GM18867 (cell line): ENCODE measurements at regions not wholly inside any gene's neighbourhood (a gene's known extent, or its start where the extent isn't known, plus 50 kb on each side); places are given as distances from the start of the nearest gene placed in this dataset.
"Not testable (repeated sequence)": the region's sequence is repeated elsewhere in the genome, so short reads cannot be mapped to it uniquely, and the experiment has no call there.

Source experiments
- ATAC-seq: cut with Tn5 transposase; IDR thresholded peaks from one replicate; pipeline ENCODE4 v1.9.1; 2021; ENCODE audit warnings: mild to moderate bottlenecking, moderate library complexity; ENCODE audit not compliant: unreplicated experiment

DNA sequence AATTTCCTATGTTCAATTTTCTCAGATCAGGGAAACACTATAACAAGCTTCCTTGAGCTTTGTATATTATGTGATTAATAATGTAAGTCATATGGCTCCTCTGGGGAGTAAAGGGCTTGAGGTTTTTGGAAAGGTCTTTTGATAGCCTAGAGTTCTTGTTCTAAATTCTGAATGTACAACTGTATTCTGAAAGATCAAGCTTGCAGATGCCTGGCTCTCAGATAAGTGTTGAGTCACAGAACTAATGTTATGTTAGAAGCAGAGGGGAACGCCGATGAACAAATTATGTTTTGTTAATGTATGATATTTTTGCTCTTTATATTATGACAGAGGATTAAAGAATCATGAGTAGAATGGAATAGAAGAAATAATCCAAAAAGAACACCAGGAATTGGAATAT, 170.1 kb downstream of the RPRM start:
- no peak for ATAC-seq

DNA sequence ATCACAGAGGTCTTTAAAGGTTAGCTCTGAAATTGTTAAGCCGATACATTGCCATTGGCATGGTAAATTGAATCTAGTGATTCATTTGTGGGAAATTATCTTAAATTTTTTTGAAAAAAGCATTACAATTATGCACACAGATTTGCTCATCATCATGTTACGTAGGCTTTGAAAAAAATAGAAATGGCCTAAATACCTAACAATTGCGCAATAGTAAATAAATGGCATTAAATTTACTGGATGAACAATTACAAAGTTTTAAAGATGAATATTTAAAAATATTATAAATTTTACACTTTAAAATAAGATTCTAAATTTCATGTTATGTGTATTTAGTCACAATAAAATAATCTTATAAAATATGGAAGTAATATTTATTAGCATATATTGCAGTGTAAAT, 171.3 kb downstream of the RPRM start:
- ATAC-seq: no peak

DNA sequence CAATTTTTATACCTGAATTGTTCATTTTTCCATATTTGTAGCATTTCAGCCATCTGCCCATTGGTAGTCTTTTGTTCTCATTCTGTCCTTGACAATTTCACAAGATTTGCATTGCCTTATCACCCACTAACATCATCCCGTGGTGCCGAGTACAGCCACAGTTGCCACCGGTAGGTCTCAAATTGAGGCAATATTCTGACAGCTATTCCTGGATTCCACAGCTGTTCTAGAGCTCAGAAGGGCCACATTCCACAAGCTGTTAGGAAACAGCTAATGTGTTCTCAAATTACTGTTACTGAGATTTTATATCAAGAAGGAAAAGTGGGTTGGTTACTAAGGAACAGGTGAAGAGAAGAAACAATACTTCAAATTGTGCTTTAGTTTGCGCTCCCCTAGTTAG, 178.8 kb downstream of the RPRM start:
- no peak for ATAC-seq

DNA sequence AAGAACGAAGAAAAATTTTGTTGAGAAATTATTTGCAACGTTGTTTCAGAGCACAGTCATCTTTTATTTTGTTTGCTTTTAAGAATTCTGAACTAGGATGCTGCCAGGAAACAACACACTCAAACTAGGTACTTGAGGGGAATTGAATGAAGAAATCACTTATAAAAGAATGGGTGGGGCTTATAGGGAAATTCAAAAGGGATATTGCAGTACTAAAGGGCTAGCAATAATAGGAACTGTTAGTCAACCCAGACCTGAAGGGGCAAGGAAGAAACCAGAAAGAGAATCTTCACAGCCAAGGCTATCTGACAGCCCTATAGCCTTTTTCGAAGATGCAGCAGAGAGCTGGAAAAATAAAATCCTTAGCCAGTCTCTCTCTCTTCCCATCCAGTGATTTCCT, 179.3 kb downstream of the RPRM start:
- ATAC-seq: no peak

DNA sequence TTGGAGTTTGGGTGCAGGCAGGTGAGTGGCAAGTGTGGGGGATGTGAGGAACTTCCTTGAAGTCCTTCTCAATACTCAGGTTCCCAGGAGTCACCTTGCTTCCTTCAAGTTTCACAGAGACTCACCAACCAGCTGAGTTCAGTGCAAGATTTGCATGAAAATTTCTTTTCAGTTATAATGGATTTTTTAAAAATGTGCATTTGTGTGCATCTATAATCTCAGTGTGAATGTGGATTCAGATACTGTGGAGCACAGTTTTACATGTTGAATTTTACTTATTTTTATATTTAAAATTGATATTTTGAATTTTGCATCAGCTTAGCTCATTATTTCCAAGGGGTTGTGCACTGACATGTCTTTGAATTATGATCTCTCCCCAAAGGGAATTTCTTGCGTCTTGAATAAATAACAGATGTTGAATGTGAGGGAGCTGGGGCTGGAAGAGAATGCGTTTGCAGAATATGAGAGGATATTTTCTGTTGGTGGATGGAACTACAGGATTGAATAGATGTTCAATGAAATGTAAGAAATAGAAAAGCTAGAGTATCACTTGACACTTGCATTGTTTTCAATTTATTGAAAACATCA, 184.3 kb downstream of the RPRM start:
- ATAC-seq: no peak

DNA sequence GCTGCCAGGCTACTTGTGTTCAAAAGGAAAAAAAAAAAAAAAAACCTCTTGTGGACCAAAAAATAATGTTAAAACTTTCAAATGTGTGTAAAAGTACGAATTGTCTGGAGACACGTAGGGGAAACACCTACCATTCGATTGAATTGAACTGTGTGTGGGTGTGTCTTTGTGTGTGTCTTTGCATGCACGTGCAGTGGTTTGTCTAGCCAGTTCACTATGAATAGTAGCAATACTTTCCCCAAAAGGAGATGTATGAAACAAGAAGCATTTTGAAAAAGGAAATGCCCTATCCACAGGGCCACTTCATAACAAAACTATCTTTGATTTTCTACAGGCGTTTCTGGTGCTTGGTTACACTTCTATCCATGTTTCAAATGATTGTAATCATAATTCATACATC, 186.8 kb downstream of the RPRM start:
- ATAC-seq: no peak

DNA sequence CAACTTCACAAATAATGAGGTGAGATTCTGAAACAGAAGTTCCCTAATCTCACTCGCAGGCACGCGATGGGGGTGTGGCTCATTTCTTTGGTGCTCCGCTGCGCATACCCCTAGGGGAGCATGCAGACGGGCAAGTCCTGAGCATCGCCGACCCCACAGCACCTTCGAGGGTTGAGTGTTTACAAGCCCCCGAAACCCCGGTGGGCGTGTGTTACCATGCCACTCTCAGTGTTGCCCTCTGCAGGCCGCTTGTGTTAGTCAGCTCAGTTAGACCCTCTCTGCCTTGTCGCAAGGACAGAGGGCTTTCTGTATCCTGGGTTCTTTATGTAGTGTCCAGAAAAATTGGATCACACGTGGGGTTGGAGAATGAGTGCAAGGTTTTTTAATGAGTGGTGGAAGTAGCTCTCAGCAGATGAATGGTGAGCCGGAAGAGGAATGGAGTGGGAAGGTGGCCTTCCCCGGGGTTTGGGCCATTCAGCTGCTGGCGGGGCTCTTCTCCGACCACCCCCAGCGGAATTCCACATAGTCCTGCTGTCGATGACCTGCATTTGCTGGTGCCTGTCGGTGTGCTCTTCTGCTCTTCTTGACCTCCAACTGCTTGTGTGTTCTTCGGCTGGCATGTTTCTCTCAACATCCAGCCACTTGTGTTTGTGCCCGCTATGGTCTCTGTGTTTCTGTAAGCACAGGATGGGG, 191.3 kb downstream of the RPRM start:
- ATAC-seq: peak; percentile 66

DNA sequence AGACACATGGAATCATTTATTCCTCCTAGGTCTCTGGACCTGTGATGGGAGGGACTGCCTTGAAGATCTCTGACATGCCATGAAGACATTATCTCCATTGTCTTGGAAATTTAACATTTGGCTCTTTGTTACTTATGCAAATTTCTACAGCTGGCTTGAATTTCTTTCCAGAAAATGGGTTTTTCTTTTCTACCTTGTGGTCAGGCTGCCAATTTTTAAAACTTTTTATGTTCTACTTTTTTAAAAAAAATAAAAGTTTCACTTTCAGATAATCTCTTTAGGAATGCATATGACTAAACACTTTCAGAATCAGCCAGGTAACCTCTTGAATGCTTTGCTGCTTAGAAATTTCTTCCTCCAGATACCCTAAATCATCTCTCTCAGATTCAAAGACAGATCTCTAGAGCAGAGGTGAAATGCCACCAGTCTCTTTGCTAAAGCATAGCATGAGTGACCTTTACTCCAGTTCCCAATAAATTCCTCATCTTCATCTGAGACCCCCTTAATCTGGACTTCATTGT, 209.6 kb downstream of the RPRM start:
- no peak for ATAC-seq

DNA sequence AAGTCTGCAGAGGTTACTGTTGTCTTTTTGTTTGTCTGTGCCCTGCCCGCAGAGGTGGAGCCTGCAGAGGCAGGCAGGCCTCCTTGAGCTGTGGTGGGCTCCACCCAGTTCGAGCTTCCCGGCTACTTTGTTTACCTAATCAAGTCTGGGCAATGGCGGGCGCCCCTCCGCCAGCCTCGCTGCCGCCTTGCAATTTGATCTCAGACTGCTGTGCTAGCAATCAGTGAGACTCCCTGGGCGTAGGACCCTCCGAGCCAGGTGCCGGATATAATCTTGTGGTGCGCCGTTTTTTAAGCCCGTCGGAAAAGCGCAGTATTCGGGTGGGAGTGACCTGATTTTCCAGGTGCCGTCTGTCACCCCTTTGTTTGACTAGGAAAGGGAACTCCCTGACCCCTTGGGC, 221.7 kb downstream of the RPRM start:
- not testable (repeated sequence) for ATAC-seq

DNA sequence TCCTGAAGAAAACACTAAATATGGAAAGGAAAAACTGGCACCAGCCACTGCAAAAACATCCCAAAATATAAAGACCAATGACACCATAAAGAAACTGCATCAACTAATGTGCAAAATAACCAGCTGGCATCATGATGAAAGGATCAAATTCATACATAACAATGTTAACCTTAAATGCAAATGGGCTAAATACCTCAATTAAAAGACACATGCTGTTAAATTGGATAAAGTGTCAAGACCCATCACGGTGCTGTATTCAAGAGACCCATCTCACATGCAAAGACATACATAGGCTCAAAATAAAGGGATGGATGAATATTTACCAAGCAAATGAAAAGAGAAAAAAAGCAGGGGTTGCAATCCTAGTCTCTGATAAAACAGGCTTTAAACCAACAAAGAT, 231.9 kb downstream of the RPRM start:
- ATAC-seq: not testable (repeated sequence)

DNA sequence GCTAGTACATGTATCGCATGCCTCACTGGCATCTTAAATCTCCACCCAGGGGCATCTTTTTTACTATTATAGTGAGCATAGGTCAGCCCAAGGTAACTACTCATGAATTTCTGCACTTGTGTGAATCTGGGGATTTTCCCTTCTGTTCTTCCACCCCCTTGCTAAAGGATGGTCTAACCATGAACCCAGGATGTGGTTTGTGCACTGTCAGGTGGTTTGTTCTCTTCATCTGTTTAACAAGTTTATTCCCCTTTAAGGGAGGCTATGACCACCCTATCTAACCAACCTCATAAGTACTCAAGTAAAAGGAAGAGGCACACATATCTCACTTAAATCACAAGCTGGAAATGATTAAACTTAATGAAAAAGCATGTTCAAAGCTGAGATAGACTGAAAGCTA, 243.0 kb downstream of the RPRM start:
- peak; percentile 81 for ATAC-seq

DNA sequence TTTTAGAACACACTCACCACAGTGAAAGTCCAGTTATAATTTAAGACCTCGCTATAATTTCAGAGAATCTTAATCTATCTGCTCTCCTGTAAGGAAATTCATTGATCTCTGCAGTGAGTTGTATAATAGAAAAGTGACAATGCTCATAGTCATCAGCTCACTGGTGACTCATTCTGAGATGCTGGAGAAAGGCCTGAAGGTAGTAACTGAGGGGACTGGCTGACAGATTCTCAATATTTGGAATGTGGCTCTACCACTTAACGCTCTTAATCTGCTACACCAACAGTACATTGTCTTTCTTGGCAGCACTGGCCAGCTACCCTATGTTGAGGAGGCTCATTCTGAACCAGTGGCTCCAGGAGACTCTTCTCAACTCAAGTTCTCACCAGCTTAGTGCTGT, 246.1 kb downstream of the RPRM start:
- ATAC-seq: no peak

DNA sequence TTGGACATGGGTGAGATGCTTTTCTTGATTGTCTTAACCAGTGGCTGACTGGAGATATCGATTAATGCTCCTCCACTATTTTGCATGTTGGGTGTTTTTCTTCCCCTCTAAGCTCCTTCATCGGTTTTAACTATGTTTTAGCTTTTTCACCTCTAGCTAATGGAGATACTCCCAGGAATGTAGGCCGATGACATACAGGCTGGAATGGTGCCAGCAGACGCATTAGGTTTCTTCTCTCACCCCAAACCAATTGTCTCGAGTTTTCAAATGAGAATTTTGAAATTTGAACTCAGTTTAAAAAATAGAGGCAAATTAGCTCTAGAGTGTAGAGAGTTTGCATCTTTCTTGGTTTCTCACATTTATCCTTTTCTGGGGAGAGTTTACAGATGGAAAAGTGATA, 247.6 kb downstream of the RPRM start:
- ATAC-seq: no peak

DNA sequence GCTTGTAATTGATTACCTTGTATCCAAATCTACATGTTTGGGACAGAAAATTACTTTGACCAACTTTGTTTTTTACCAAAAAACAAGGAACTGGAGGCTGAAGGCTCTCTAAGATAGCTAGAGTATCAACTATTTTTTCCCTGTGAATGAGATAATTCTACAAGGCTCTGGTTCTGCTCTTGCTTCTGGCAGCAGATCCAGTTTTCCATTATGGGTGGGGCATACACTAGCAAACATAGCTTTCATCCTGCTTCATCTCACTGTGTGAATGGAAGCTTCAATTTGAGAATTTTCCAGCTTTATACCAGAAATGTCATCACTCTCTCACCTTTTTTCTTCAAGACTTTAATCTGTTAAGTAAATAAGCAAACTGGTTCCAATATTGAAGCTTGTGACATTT, 249.7 kb downstream of the RPRM start:
- ATAC-seq: no peak

DNA sequence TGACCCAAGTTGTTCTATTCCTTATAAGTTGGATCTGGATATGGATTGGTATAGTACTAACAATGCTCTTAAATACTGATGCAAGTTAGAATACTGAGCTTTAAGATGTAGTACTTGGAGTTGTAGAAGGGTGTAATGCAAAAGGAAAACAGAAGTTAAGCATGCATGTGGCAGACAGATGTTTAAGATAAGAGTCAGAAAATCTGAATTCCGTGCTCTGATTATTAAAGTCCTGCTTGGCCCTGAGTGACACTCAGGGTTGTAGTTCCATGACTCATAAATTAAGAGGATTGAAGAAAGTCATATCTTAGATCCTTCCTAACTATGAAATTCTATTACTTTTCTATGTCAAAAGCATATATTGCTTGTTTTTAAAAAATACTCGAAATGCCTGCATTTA, 250.6 kb downstream of the RPRM start:
- ATAC-seq: no peak

DNA sequence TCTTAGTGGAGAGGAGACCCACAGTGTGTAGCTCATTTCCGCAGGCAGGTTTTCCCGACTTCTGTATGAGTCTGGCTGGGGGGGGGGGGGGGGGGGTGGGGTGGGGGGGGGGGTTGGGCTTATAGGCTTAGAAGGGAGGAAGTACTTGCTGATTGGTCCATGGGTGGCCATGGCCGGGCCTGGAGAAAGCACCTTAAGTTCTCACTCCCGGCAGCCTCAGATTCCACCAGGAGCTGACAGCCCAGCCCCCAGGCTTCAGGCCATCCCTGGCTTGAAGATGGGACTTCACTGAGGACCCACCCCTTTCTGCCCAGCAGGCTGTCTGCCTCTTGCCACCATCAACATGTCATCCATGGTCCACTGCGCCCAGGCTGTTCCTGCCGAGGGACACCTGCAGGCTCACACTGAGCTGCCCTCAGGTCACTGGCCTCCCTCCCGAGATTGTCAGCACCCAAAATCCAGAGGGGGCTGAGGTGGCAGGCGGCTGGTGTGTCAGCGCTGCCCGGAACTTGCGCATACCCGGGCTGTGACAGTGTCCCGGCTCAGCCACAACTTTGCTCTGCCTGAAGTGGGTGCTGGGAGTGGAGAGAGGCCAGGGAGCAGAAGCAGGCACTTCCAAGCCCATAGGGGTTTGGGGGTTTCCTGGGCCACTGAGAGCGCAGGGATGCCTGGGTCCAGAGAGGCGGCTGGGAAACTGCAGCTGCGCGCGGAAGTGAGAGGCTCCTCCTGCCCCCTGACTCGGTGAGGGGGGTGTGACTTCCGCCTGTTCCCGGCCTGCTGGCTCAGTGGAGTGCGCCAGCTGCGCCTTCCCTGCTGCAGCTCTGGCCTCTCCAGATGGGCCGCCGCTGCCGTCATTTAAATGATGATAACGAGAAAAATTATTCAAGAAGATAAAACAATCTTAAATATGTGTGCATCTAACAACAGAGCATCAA, 256.1 kb downstream of the RPRM start:
- ATAC-seq: no peak

DNA sequence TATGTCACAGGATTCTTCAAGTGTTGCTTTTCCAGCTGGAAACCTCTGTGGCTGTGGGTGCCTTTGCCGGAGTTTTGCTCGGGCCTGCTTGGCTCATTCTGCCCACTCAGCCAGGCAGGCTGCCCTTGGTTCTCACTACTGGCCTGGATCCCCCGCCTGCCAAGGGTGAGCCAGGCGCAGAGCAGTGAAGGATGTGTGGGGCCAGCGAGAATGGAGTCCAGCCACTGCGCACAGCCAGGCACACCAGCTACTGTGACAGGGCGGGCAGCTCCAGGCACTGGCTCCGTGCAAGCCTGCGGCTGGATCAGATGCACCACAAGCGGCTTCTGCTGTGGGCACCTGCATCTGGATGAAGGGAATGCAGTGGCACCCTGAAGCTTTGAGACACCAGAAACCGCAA, 257.1 kb downstream of the RPRM start:
- no peak for ATAC-seq

DNA sequence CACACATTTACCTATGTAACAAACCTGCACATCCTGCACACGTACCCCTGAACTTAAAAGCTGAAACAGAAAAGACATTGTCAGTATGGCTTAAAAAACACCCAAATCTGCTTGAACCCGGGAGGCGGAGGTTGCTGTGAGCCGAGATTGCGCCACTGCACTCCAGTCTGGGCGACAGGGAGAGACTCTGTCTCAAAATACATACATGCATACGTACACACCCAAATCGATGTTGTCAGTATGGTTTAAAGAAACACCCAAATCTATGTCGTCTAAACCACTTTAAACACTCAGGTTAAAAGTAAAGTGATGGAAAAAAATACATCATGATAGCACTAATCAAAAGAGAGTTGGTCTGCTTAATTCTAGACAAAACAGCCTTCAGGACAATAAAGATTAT, 257.5 kb downstream of the RPRM start:
- ATAC-seq: no peak

DNA sequence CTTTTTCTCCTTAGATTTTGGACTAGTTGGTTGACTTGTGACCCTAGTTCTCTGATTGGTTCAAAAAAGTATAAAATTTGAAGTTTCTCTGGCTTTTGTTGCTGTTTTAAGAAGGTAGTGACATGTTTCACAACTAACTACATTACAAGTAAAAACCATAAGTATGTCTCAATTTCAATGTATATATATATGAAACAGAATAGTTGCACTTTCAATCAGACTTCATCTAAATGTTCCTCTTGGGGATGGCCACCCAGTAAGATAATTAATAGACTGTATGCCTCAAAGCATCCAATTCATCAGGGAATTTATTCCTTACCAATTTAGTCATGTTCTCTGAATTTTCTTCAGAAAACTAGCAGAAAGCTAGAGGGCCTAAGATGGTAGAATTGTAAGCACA, 259.7 kb downstream of the RPRM start:
- ATAC-seq: no peak

DNA sequence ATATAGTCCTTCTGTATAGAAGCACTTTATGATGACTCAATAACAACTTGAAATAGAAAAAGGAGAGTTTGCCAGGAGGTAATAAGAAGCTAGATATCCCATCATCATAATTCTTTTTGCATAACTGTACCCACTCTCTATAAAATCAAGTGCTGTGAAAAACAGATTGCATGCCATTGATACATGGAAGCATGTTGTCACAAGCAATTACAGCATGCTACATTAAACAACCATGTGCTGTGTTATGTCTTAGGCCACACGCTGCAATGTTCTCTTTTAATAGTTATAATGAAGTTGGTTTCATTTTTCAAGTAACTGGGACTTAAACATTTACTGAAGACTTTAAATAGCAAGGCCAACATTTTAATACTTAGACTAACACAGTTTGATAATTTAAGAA, 264.2 kb downstream of the RPRM start:
- no peak for ATAC-seq

DNA sequence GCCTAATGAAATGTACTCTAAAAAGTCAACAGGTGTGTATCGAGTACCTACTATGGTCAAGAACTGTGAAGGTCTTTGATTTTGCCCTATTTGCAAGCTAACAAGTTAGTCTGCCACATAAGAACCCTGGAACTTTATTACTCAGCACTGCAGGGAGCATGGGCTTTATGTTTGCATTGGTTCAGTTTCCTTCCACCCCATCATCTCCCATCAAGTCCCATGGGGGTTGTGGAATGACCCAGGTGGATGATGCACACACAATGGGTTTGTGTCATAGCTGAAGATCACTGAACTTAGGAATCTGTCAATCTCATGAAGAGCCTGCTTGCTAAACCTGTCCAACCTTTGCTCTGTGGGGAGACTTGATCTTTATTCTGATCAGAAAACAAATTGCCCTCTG, 265.5 kb downstream of the RPRM start:
- no peak for ATAC-seq
